ENCODE measurements at regions not wholly inside any gene's neighbourhood (a gene's known extent, or its start where the extent isn't known, plus 50 kb on each side); places are given as distances from the start of the nearest gene placed in this dataset.
A peak's percentile ranks its signal among the peaks of the same experiment; 100 is the strongest.

DNA sequence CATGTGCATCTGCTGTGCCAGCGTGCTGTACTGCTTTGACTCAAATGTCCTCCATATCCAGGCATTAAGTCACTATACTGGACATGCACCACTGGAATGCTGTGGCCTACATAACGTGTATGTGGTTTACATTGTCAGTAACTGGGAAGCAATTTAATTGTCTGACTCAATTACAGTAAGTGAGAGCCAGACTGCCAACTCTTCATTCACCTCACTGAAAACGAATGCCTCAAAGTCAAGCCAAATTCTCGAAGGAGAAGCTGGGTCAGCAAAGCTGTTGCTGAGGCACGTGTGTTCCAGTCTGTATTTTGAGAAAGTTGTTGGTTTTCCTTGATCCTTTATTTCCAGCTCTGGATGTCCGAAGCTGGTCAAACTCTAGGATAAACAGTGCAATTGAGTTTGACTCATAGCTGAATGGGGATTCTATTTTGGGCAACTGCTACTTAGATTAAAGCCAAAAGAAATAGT, 534.3 kb downstream of the COL12A1 start:
- DNase-seq (ENCODE audit: low read depth): peak; percentile 100
- no peak overlapping the region for H3K4me3 ChIP-seq (ENCODE audit: low read length)
- TF ChIP-seq, protein P1, sequence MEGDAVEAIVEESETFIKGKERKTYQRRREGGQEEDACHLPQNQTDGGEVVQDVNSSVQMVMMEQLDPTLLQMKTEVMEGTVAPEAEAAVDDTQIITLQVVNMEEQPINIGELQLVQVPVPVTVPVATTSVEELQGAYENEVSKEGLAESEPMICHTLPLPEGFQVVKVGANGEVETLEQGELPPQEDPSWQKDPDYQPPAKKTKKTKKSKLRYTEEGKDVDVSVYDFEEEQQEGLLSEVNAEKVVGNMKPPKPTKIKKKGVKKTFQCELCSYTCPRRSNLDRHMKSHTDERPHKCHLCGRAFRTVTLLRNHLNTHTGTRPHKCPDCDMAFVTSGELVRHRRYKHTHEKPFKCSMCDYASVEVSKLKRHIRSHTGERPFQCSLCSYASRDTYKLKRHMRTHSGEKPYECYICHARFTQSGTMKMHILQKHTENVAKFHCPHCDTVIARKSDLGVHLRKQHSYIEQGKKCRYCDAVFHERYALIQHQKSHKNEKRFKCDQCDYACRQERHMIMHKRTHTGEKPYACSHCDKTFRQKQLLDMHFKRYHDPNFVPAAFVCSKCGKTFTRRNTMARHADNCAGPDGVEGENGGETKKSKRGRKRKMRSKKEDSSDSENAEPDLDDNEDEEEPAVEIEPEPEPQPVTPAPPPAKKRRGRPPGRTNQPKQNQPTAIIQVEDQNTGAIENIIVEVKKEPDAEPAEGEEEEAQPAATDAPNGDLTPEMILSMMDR (conservative IDR thresholded peaks at IDR 0.05; ENCODE audit: low read length): no peak

- TF ChIP-seq, protein P1 (conservative IDR thresholded peaks at IDR 0.05; ENCODE audit: low read length): no peak
- H3K4me3 ChIP-seq (ENCODE audit: low read length): no peak overlapping the region
- peak; percentile 29 for DNase-seq (ENCODE audit: low read depth)
These were observed 547.5 kb downstream of the COL12A1 start for GRCh38 chr6:74658391-74658790.

GRCh38 chr6:74657931-74658330, 547.9 kb downstream of the COL12A1 start:
- no peak for DNase-seq (ENCODE audit: low read depth)
- H3K4me3 ChIP-seq (ENCODE audit: low read length): no peak overlapping the region
- TF ChIP-seq, protein P1 (conservative IDR thresholded peaks at IDR 0.05; ENCODE audit: low read length): no peak

DNA sequence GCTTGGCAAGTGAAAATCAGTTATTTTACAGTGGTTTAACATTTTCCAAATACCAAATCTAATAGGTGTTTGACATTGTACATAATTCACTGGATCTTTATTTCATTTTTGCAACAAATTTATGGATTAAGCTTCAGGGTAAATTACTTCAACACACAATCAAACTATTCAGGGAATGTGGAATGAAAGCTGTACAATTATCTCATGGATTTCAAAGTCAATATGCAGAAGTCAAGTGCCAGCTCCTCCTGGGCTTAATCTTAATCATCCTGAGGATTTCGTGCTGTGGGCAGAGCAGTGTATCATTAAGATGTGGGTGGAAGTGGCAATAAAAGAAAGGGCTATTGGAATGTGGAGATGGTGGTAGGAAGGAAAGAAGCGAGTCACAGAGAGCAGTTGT, 548.8 kb downstream of the COL12A1 start:
- TF ChIP-seq, protein P1 (conservative IDR thresholded peaks at IDR 0.05; ENCODE audit: low read length): no peak
- H3K4me3 ChIP-seq (ENCODE audit: low read length): no peak overlapping the region
- peak; percentile 98 for DNase-seq (ENCODE audit: low read depth)

DNA sequence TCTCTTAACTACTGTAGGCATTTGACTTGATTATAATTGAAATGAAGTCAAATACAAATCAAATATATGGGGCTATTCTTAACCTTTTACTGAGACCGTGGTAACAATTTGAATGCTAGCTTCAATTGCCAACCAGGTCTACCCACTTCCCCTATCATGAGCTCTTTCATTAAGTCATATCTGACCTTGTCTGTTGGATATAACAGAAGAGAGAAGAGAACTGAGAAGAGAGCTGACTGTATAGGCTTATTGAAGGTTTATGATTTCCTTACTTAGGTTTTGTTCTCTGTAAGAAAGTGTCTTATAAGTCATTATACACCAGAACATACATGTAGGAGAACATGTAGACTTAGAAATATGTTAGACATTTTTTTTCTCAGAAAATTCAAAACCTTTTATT, 549.4 kb downstream of the COL12A1 start:
- peak; percentile 10 for DNase-seq (ENCODE audit: low read depth)
- H3K4me3 ChIP-seq (ENCODE audit: low read length): no peak overlapping the region
- TF ChIP-seq, protein P1 (conservative IDR thresholded peaks at IDR 0.05; ENCODE audit: low read length): no peak

GRCh38 chr6:74654296-74654695, 551.6 kb downstream of the COL12A1 start:
- DNase-seq (ENCODE audit: low read depth): no peak
- TF ChIP-seq, protein P1 (conservative IDR thresholded peaks at IDR 0.05; ENCODE audit: low read length): no peak
- no peak overlapping the region for H3K4me3 ChIP-seq (ENCODE audit: low read length)

GRCh38 chr6:74651948-74652842, 553.7 kb downstream of the COL12A1 start:
- TF ChIP-seq, protein P1 (conservative IDR thresholded peaks at IDR 0.05; ENCODE audit: low read length): no peak
- no peak overlapping the region for H3K4me3 ChIP-seq (ENCODE audit: low read length)
- peak; percentile 79 for DNase-seq (ENCODE audit: low read depth)

Data from AG10803 (cell line).